PC-3 (cell line): ENCODE measurements at regions not wholly inside any gene's neighbourhood (a gene's known extent, or its start where the extent isn't known, plus 50 kb on each side); places are given as distances from the start of the nearest gene placed in this dataset.

ENCODE experiments used
- ATAC-seq: fragments of 200-7000 bp; cut with Tn5 transposase; 2 replicates; pipeline ENCODE4 v1.9.1; 2020; ENCODE audit warnings: mild to moderate bottlenecking, moderate library complexity
- BruUV-seq: library from RNA; stranded (reverse); fragments of 400-500 nt; replicated peaks from 2 replicates; lab custom pipeline; 2021; lab: Mats Ljungman, UMichigan
- CTCF ChIA-PET: fragments of 300-600 bp; sonication (Branson Sonifier 250); formaldehyde crosslinking; loops from one replicate; lab custom pipeline; 2022; ENCODE audit warnings: antibody characterized with exemption; lab: Charles Lee
- POLR2A ChIA-PET: fragments of 300-600 bp; sonication (Branson Sonifier 250); formaldehyde crosslinking; loops from one replicate; lab custom pipeline; 2022; ENCODE audit warnings: antibody characterized with exemption; ENCODE audit not compliant: unreplicated experiment; lab: Charles Lee
- DNase-seq: peaks from one replicate; pipeline ENCODE4 v3.0.0-alpha.2; 2015
- H2AFZ ChIP-seq: fragments of 300-600 bp; sonication (generic); 2 replicates; pipeline ENCODE4 v1.6.0; 2016; ENCODE audit warnings: antibody characterized with exemption, low read length
- H3F3A ChIP-seq: fragments of 300-600 bp; sonication (generic); one replicate; pipeline ENCODE4 v1.6.0; 2017; ENCODE audit warnings: antibody characterized with exemption, low read length, control low read depth, mild to moderate bottlenecking; ENCODE audit not compliant: unreplicated experiment
- H3K27ac ChIP-seq: fragments of 300-600 bp; sonication (generic); 2 replicates; pipeline ENCODE4 v1.5.1; 2016; ENCODE audit warnings: mild to moderate bottlenecking, low read length
- H3K27me3 ChIP-seq: fragments of 300-600 bp; sonication (generic); 2 replicates; pipeline ENCODE4 v1.6.1; 2016; ENCODE audit warnings: low read length, mixed read lengths
- H3K36me3 ChIP-seq: fragments of 300-600 bp; sonication (generic); 2 replicates; pipeline ENCODE4 v1.6.1; 2016; ENCODE audit warnings: low read depth, mixed run types, low read length, mixed read lengths
- H3K4me1 ChIP-seq: fragments of 300-600 bp; sonication (generic); 2 replicates; pipeline ENCODE4 v1.5.1; 2016; ENCODE audit warnings: low read length; ENCODE audit not compliant: insufficient read depth
- H3K4me2 ChIP-seq: fragments of 300-600 bp; sonication (generic); 2 replicates; pipeline ENCODE4 v1.6.0; 2016; ENCODE audit warnings: low read length
- H3K4me3 ChIP-seq: fragments of 300-600 bp; sonication (generic); 2 replicates; pipeline ENCODE4 v1.5.1; 2016; ENCODE audit warnings: mild to moderate bottlenecking, low read length, mixed read lengths
- H3K79me2 ChIP-seq: fragments of 300-600 bp; sonication (generic); 2 replicates; pipeline ENCODE4 v1.6.1; 2017; ENCODE audit warnings: low read length, mixed read lengths
- H3K9ac ChIP-seq: fragments of 300-600 bp; sonication (generic); 2 replicates; pipeline ENCODE4 v1.6.0; 2016; ENCODE audit warnings: mild to moderate bottlenecking, low read length
- H3K9me2 ChIP-seq: fragments of 300-600 bp; sonication (generic); replicated peaks from 2 replicates; pipeline ENCODE4 v1.6.1; 2016; ENCODE audit warnings: mixed run types, low read length, mixed read lengths
- H3K9me3 ChIP-seq: fragments of 300-600 bp; sonication (generic); 2 replicates; pipeline ENCODE4 v1.6.1; 2016; ENCODE audit warnings: low read length, mixed read lengths
- H4K20me1 ChIP-seq: fragments of 300-600 bp; sonication (generic); 2 replicates; pipeline ENCODE4 v1.6.1; 2016; ENCODE audit warnings: low read length, mixed read lengths
- EZH2 ChIP-seq: fragments of 300-600 bp; sonication (generic); IDR thresholded peaks from one replicate; pipeline ENCODE4 v1.6.1; 2017; ENCODE audit warnings: antibody characterized with exemption, mild to moderate bottlenecking, low read length; ENCODE audit not compliant: unreplicated experiment
- EZH2phosphoT487 ChIP-seq: fragments of 300-600 bp; sonication (generic); IDR thresholded peaks from 2 replicates; pipeline ENCODE4 v1.6.1; 2018; ENCODE audit warnings: mild to moderate bottlenecking, antibody characterized with exemption, low read length, borderline replicate concordance
- intact Hi-C: fragments of 100-400 bp; cut with micrococcal nuclease; formaldehyde crosslinking; loops from 2 replicates; pipeline ENCODE4 v1.9.0; 2023
- TF ChIP-seq, protein P1 (sequence below): fragments of 300-600 bp; sonication (generic); conservative IDR thresholded peaks from 2 replicates; pipeline ENCODE4 v1.5.1; 2017; ENCODE audit warnings: antibody characterized with exemption, low read depth, mild to moderate bottlenecking, low read length

- Histone ChIP-seq H3K4me2 (no peak overlapping the region), H3K27ac (no peak overlapping the region), H3K27me3 (no peaks in the 10 kb centered on the region), H3K9me3 (no peaks in the 10 kb centered on the region), H3K4me3 (no peak overlapping the region), H3K9ac (no peak overlapping the region), H4K20me1 (no peaks in the 10 kb centered on the region), H3K36me3 (no peaks in the 10 kb centered on the region), H3K9me2 (no peaks in the 10 kb centered on the region), H2AFZ (no peak overlapping the region), H3K79me2 (no peaks in the 10 kb centered on the region), H3K4me1 (no peaks in the 10 kb centered on the region), H3F3A (no peaks in the 10 kb centered on the region)
- DNase-seq (no peak), ATAC-seq (no peak)
- TF ChIP-seq EZH2 (no peak), EZH2phosphoT487 (no peak)
- TF ChIP-seq, protein P1, sequence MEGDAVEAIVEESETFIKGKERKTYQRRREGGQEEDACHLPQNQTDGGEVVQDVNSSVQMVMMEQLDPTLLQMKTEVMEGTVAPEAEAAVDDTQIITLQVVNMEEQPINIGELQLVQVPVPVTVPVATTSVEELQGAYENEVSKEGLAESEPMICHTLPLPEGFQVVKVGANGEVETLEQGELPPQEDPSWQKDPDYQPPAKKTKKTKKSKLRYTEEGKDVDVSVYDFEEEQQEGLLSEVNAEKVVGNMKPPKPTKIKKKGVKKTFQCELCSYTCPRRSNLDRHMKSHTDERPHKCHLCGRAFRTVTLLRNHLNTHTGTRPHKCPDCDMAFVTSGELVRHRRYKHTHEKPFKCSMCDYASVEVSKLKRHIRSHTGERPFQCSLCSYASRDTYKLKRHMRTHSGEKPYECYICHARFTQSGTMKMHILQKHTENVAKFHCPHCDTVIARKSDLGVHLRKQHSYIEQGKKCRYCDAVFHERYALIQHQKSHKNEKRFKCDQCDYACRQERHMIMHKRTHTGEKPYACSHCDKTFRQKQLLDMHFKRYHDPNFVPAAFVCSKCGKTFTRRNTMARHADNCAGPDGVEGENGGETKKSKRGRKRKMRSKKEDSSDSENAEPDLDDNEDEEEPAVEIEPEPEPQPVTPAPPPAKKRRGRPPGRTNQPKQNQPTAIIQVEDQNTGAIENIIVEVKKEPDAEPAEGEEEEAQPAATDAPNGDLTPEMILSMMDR: no peak
- BruUV-seq: no TSS peak
- ChIA-PET CTCF (no interaction called here), POLR2A (no interaction called here)
- intact Hi-C loops: no loop called here
Observed at GRCh38 chr10:10644008-10644646, 373.5 kb upstream of the CELF2 start.

GRCh38 chr10:10644676-10645385 lies 372.8 kb upstream of the CELF2 start:
- CTCF ChIA-PET: no interaction called here
- no peak overlapping the region for H3K27ac ChIP-seq
- DNase-seq: no peak

More at GRCh38 chr10:10644676-10645385, 372.8 kb upstream of the CELF2 start:
- Histone ChIP-seq H3K9ac (no peak overlapping the region), H3K36me3 (no peaks in the 10 kb centered on the region), H4K20me1 (no peaks in the 10 kb centered on the region), H3K9me2 (no peaks in the 10 kb centered on the region), H3K4me3 (no peak overlapping the region), H3F3A (no peaks in the 10 kb centered on the region), H3K4me2 (no peak overlapping the region), H2AFZ (no peak overlapping the region), H3K27me3 (no peaks in the 10 kb centered on the region), H3K4me1 (no peaks in the 10 kb centered on the region), H3K79me2 (no peaks in the 10 kb centered on the region), H3K9me3 (no peaks in the 10 kb centered on the region)
- intact Hi-C loops: no loop called here
- POLR2A ChIA-PET: no interaction called here
- TF ChIP-seq EZH2 (no peak), EZH2phosphoT487 (no peak)
- TF ChIP-seq, protein P1: no peak
- no TSS peak for BruUV-seq
- no peak for ATAC-seq
